Fibroblast of lung (primary cell): ENCODE measurements at regions not wholly inside any gene's neighbourhood (a gene's known extent, or its start where the extent isn't known, plus 50 kb on each side); places are given as distances from the start of the nearest gene placed in this dataset.

Source experiments
- DNase-seq, 2 donors: peaks; one replicate each; pipeline versions ENCODE4 v3.0.0 to v3.0.0-alpha.2; 2010; ENCODE audit warnings: low read depth in 2 of 2
- H2AFZ ChIP-seq: 2 replicates; pipeline ENCODE4 v1.5.1; 2012; ENCODE audit warnings: low read length, control low read depth, inconsistent platforms
- H3K27ac ChIP-seq: 2 replicates; pipeline ENCODE4 v1.5.1; 2011; ENCODE audit warnings: low read length, control low read depth; ENCODE audit not compliant: insufficient read depth
- H3K27me3 ChIP-seq: 2 replicates; pipeline ENCODE4 v1.5.1; 2011; ENCODE audit warnings: mild to moderate bottlenecking, low read length; ENCODE audit not compliant: control insufficient read depth, insufficient read depth
- H3K36me3 ChIP-seq: 2 replicates; pipeline ENCODE4 v1.5.1; 2011; ENCODE audit warnings: low read length; ENCODE audit not compliant: control insufficient read depth, insufficient read depth
- H3K4me1 ChIP-seq: 2 replicates; pipeline ENCODE4 v1.5.1; 2011; ENCODE audit warnings: low read length; ENCODE audit not compliant: control insufficient read depth, insufficient read depth; ENCODE audit errors: extremely low read depth
- H3K4me2 ChIP-seq: 2 replicates; pipeline ENCODE4 v1.5.1; 2011; ENCODE audit warnings: low read length, control low read depth; ENCODE audit not compliant: insufficient read depth; ENCODE audit errors: extremely low read depth
- H3K4me3 ChIP-seq, 4 experiments: fragments of 200-600 bp in 1 of 4; sonication (generic) in 1 of 4; replicated peaks in 1 of 4; 2 replicates each; pipeline ENCODE4 v1.5.1; 2011 to 2016; ENCODE audit warnings: low read length in 4 of 4, low read depth in 3 of 4, mild to moderate bottlenecking in 3 of 4, control low read depth in 2 of 4, inconsistent platforms in 1 of 4, mixed read lengths in 1 of 4; ENCODE audit not compliant: insufficient read depth in 1 of 4; ENCODE audit errors: control extremely low read depth in 1 of 4
- H3K79me2 ChIP-seq: 2 replicates; pipeline ENCODE4 v1.5.1; 2012; ENCODE audit warnings: mild to moderate bottlenecking, low read length, inconsistent platforms; ENCODE audit not compliant: control insufficient read depth, insufficient read depth
- H3K9ac ChIP-seq: 2 replicates; pipeline ENCODE4 v1.5.1; 2011; ENCODE audit warnings: mild to moderate bottlenecking, low read length, control low read depth; ENCODE audit not compliant: insufficient read depth
- H3K9me3 ChIP-seq: 2 replicates; pipeline ENCODE4 v1.5.1; 2012; ENCODE audit warnings: low read depth, low read length; ENCODE audit not compliant: control insufficient read depth, insufficient read depth
- H4K20me1 ChIP-seq: 2 replicates; pipeline ENCODE4 v1.5.1; 2011; ENCODE audit warnings: low read length; ENCODE audit not compliant: control insufficient read depth, insufficient read depth; ENCODE audit errors: extremely low read depth
- CTCF ChIP-seq, 2 donors: IDR thresholded peaks in 1 of 2; conservative IDR thresholded peaks in 1 of 2; 1 replicate in 1 of 2; 2 replicates in 1 of 2; pipeline ENCODE4 v1.5.1; 2011 to 2012; ENCODE audit warnings: low read length in 2 of 2, control low read depth in 1 of 2, inconsistent platforms in 1 of 2, low read depth in 1 of 2, mild to moderate bottlenecking in 1 of 2
- EZH2 ChIP-seq: IDR thresholded peaks from 2 replicates; pipeline ENCODE4 v1.5.1; 2012; ENCODE audit warnings: low read length, control low read depth, mild to moderate bottlenecking; ENCODE audit errors: missing control alignments

- no peaks in the 10 kb centered on the region for H3K4me1 ChIP-seq
- H4K20me1 ChIP-seq, result no peaks in the 10 kb centered on the region
- TF ChIP-seq EZH2 (no peak), CTCF (conservative IDR thresholded peaks at IDR 0.05 in 1 of 2, IDR thresholded peaks at IDR 0.05 in 1 of 2; ENCODE audit: low read depth in 1 of 2, low read length in 2 of 2) (no peak)
- H3K36me3 ChIP-seq, result no peaks in the 10 kb centered on the region
- peak in 1 of 2 donors; percentile 69 for DNase-seq
- H3K27ac ChIP-seq, result no peak overlapping the region
- no peak overlapping the region for H3K9ac ChIP-seq
- H2AFZ ChIP-seq, result peak overlapping the region; percentile 19
- no peaks in the 10 kb centered on the region for H3K9me3 ChIP-seq
- no peaks in the 10 kb centered on the region for H3K79me2 ChIP-seq
- no peaks in the 10 kb centered on the region for H3K27me3 ChIP-seq
- no peak overlapping the region for H3K4me3 ChIP-seq
- H3K4me2 ChIP-seq, result peak overlapping the region; percentile 32
These were observed 136.0 kb downstream of the TLR5 start for GRCh38 chr1:223006917-223007648.

- H3K36me3 ChIP-seq, result no peaks in the 10 kb centered on the region
- no peak for DNase-seq
- H3K27ac ChIP-seq, result no peak overlapping the region
- no peaks in the 10 kb centered on the region for H3K27me3 ChIP-seq
- no peak overlapping the region for H2AFZ ChIP-seq
- H3K9me3 ChIP-seq, result no peaks in the 10 kb centered on the region
- no peak overlapping the region for H3K4me2 ChIP-seq
- H4K20me1 ChIP-seq, result no peaks in the 10 kb centered on the region
- H3K9ac ChIP-seq, result no peak overlapping the region
- H3K4me1 ChIP-seq, result no peaks in the 10 kb centered on the region
- H3K79me2 ChIP-seq, result no peaks in the 10 kb centered on the region
- no peak overlapping the region for H3K4me3 ChIP-seq
- TF ChIP-seq EZH2 (no peak), CTCF (conservative IDR thresholded peaks at IDR 0.05 in 1 of 2, IDR thresholded peaks at IDR 0.05 in 1 of 2; ENCODE audit: low read depth in 1 of 2, low read length in 2 of 2) (no peak)
These were observed 135.1 kb downstream of the TLR5 start for GRCh38 chr1:223007935-223008334.

- no peak overlapping the region for H3K9ac ChIP-seq
- H3K9me3 ChIP-seq, result no peaks in the 10 kb centered on the region
- H3K36me3 ChIP-seq, result no peaks in the 10 kb centered on the region
- H3K4me2 ChIP-seq, result no peak overlapping the region
- TF ChIP-seq CTCF (conservative IDR thresholded peaks at IDR 0.05 in 1 of 2, IDR thresholded peaks at IDR 0.05 in 1 of 2; ENCODE audit: low read depth in 1 of 2, low read length in 2 of 2) (no peak), EZH2 (no peak)
- no peaks in the 10 kb centered on the region for H4K20me1 ChIP-seq
- H3K27ac ChIP-seq, result no peak overlapping the region
- no peaks in the 10 kb centered on the region for H3K4me1 ChIP-seq
- no peaks in the 10 kb centered on the region for H3K79me2 ChIP-seq
- DNase-seq, result peak in 1 of 2 donors; percentile 9
- no peaks in the 10 kb centered on the region for H3K27me3 ChIP-seq
- no peak overlapping the region for H2AFZ ChIP-seq
- H3K4me3 ChIP-seq, result no peak overlapping the region
These were observed 134.2 kb downstream of the TLR5 start for GRCh38 chr1:223008808-223009207.
